Raji (cell line): ENCODE measurements at regions not wholly inside any gene's neighbourhood (a gene's known extent, or its start where the extent isn't known, plus 50 kb on each side); places are given as distances from the start of the nearest gene placed in this dataset.

Experiments used
- POLR2A ChIP-seq: IDR thresholded peaks from 2 replicates; pipeline ENCODE4 v1.6.1; 2011; ENCODE audit warnings: low read depth, low read length, control low read depth; ENCODE audit not compliant: insufficient read depth

- no peak for TF ChIP-seq POLR2A
Measured at GRCh38 chr5:158429564-158429963, 570.6 kb upstream of the CLINT1 start.

GRCh38 chr5:158423623-158424200 is 564.8 kb upstream of the CLINT1 start:
- no peak for TF ChIP-seq POLR2A

DNA sequence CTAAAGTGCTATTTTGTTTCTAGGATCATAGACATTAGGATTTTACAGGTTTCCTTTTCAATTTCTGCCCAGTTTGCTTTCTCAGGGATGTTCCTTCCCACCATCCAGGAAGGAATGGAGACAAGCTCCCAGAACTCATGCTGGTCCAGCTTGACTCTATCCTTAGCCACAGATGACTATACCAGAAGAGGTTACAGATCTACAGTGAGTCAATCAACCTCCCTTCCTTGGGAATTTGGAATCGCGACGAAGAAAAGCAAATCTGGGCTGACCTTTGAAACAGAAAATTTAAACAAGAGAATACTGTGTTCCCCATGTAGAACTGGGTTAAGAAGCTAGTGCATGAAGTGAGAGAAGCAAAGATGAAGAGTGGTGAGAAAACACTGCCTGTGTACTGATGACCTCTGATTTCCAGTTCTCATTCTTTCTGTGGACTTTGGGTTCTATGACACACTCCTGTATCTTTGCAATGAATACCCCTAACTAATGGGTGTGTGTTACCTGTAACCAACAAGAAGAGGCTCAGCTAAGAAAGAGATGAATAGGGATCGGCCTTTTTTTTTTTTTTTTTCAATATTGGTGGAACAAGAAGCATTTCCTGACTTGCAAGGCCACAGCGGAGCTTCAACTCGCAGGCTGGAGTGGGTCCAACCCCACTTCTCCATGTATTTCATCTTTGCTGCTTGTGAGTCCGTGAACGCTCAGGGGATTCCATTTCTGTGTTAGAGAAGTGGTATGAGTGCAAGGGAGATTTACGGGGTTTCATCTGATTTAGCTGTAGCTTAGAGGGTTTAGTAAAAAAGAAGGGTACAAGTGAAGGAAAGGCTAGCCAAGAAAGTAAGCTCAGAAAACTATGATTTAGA is 563.9 kb upstream of the CLINT1 start:
- TF ChIP-seq POLR2A = no peak

GRCh38 chr5:158421319-158421718 is 562.4 kb upstream of the CLINT1 start:
- TF ChIP-seq POLR2A = 0 out of 2 replicates have a peak, but pooled peaks have one; percentile 11

DNA sequence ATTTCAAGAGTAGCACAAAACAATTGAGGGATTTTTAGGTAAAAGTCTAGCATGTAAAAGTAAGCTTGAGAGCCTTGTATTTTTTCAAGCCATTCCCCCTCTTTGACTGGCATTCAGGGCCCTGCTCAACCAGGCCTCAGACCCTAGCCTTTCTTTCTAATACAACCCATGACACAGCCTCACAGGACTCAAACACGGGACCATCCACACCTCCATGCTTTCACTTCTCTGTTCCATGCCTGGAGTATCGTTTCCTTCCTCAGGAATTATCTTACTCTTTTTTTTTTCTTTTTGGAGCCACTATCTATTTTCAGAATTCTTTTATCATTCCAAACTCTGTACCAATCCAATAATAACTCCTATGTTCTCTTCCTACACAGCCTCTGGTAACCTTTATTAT is 560.2 kb upstream of the CLINT1 start:
- no peak for TF ChIP-seq POLR2A

GRCh38 chr5:158414780-158415179 is 555.8 kb upstream of the CLINT1 start:
- no peak for TF ChIP-seq POLR2A

DNA sequence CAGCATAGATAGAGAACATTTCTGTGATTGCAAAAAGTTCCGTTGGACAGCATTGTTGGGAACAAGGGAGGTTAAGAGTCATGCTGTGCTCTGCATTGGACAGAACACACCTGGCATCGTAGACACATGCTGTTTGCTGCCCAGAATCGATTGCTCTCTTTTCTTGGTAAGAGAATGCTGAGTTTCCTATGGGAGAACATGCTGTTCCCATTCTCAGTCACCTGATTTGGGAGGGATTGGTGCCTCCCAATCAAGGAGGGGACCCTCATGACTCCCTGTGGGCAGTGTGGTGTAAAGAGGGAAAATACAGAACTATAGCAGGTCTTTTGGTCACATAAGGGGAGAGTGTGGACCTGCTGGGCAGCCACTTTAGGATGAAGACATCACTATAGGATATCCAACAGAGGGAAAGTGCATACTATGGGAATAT is 555.4 kb upstream of the CLINT1 start:
- TF ChIP-seq POLR2A = no peak

DNA sequence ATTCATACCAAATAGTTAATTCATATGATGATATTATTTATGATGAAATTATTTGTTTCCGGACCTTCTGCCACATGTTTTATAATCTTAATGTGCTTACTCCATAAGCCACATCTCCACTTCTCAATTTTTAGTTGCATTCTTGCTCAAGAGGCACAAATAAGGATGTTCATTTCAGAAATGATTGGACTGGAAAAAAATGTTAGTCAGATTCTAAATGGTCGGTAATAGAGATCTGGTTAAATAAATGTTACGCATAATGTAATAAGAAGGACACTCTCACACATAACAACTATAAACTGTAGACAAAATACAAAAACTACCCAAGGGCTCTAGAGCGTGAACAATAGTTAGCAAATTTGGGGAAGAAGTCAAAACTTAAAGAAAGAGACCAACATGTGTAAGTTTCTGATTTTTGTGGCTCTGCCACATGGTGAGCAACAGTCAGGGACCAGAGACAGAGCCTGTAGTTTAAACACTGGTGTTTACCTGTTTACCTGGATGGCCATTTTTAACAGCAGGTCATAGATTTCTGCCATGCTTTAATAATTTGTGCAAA is 554.3 kb upstream of the CLINT1 start:
- TF ChIP-seq POLR2A = no peak

- no peak for TF ChIP-seq POLR2A
Measured at GRCh38 chr5:158410976-158411375, 552.0 kb upstream of the CLINT1 start.

- 0 out of 2 replicates have a peak, but pooled peaks have one; percentile 16 for TF ChIP-seq POLR2A
Measured at GRCh38 chr5:158409507-158409906, 550.6 kb upstream of the CLINT1 start.

GRCh38 chr5:158407824-158408195 is 548.9 kb upstream of the CLINT1 start:
- TF ChIP-seq POLR2A = no peak

- TF ChIP-seq POLR2A = no peak
Measured at GRCh38 chr5:158406884-158407823, 548.2 kb upstream of the CLINT1 start.

GRCh38 chr5:158398360-158399201 is 539.6 kb upstream of the CLINT1 start:
- no peak for TF ChIP-seq POLR2A

DNA sequence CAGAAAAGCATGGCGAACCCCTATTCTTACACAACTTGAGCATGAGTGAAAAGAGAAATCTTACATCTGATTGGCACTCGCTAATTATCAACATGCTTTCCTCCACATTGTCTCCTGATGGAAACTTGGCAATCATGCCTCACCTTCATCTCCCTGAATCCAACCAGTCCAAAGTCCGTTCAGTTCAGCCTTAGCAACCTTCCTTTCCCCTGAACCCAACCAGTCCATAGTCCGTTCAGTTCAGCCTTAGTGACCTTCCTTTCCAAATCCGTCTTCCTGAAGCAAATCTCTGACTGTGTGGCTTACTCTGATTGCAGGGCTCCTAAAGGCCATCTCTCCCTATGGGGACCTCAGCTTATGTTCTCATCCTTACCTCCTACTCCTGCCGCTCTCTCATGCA is 538.3 kb upstream of the CLINT1 start:
- TF ChIP-seq POLR2A = no peak
